IMR-90 (cell line): ENCODE measurements at regions not wholly inside any gene's neighbourhood (a gene's known extent, or its start where the extent isn't known, plus 50 kb on each side); places are given as distances from the start of the nearest gene placed in this dataset.
A peak's percentile ranks its signal among the peaks of the same experiment; 100 is the strongest.

ENCODE experiments used
- ATAC-seq: fragments of 200-7000 bp; cut with Tn5 transposase; 2 replicates; pipeline ENCODE4 v1.9.1; 2020; ENCODE audit warnings: low read depth, mild to moderate bottlenecking, moderate library complexity
- BruUV-seq: library from RNA; stranded (reverse); fragments of 400-500 nt; replicated peaks from 2 replicates; lab custom pipeline; 2021; lab: Mats Ljungman, UMichigan
- CTCF ChIA-PET: fragments of 300-600 bp; formaldehyde crosslinking; extraction: SDS; loops from one replicate; lab custom pipeline; 2021; ENCODE audit warnings: antibody characterized with exemption; lab: Yijun Ruan, JAX
- POLR2A ChIA-PET: fragments of 300-600 bp; sonication (Branson Sonifier 250); formaldehyde crosslinking; loops from one replicate; lab custom pipeline; 2022; ENCODE audit warnings: antibody characterized with exemption; ENCODE audit not compliant: unreplicated experiment; lab: Charles Lee
- DNase-seq: peaks from one replicate; pipeline ENCODE4 v3.0.0; 2013
- H2AFZ ChIP-seq: replicated peaks from 2 replicates; pipeline ENCODE3; 2013; ENCODE audit warnings: low read length, mild to moderate bottlenecking; ENCODE audit not compliant: poor library complexity
- H2AK5ac ChIP-seq: 2 replicates; pipeline ENCODE4 v1.6.1; 2013; ENCODE audit warnings: low read depth, low read length, inconsistent platforms
- H2AK9ac ChIP-seq: replicated peaks from 2 replicates; pipeline ENCODE3; 2013; ENCODE audit warnings: mild to moderate bottlenecking, low read depth, low read length, moderate library complexity; ENCODE audit not compliant: poor library complexity
- H2BK120ac ChIP-seq: 2 replicates; pipeline ENCODE4 v1.6.1; 2013; ENCODE audit warnings: low read depth, low read length, inconsistent platforms
- H2BK15ac ChIP-seq: 3 replicates; pipeline ENCODE4 v1.6.1; 2013; ENCODE audit warnings: low read depth, low read length, inconsistent platforms
- H2BK20ac ChIP-seq: 2 replicates; pipeline ENCODE4 v1.6.1; 2013; ENCODE audit warnings: low read depth, mild to moderate bottlenecking, inconsistent platforms, low read length, moderate library complexity
- H2BK5ac ChIP-seq: 2 replicates; pipeline ENCODE4 v1.6.1; 2013; ENCODE audit warnings: mild to moderate bottlenecking, low read depth, low read length, inconsistent platforms; ENCODE audit not compliant: poor library complexity, severe bottlenecking
- H3K14ac ChIP-seq: replicated peaks from 2 replicates; pipeline ENCODE4 v1.6.1; 2013; ENCODE audit warnings: low read depth, low read length, inconsistent platforms
- H3K18ac ChIP-seq: 2 replicates; pipeline ENCODE4 v1.6.1; 2013; ENCODE audit warnings: low read depth, low read length, control low read depth
- H3K23ac ChIP-seq: 2 replicates; pipeline ENCODE4 v1.6.1; 2013; ENCODE audit warnings: low read depth, low read length, inconsistent platforms
- H3K27ac ChIP-seq: 2 replicates; pipeline ENCODE4 v1.5.1; 2013; ENCODE audit warnings: mild to moderate bottlenecking, control low read depth, low read length; ENCODE audit not compliant: insufficient read depth
- H3K27me3 ChIP-seq: 2 replicates; pipeline ENCODE4 v1.6.1; 2013; ENCODE audit warnings: low read length; ENCODE audit not compliant: control insufficient read depth, insufficient read depth
- H3K36me3 ChIP-seq: 2 replicates; pipeline ENCODE4 v1.6.1; 2013; ENCODE audit warnings: low read length, mixed read lengths; ENCODE audit not compliant: control insufficient read depth, insufficient read depth
- H3K4ac ChIP-seq: 2 replicates; pipeline ENCODE4 v1.6.1; 2013; ENCODE audit warnings: low read depth, low read length, inconsistent platforms
- H3K4me1 ChIP-seq: 2 replicates; pipeline ENCODE4 v1.6.1; 2013; ENCODE audit warnings: low read length, mixed read lengths; ENCODE audit not compliant: control insufficient read depth, insufficient read depth
- H3K4me2 ChIP-seq: 2 replicates; pipeline ENCODE4 v1.6.1; 2013; ENCODE audit warnings: low read depth, mild to moderate bottlenecking, control low read depth, low read length, moderate library complexity
- H3K4me3 ChIP-seq: 2 replicates; pipeline ENCODE4 v1.5.1; 2013; ENCODE audit warnings: low read depth, mild to moderate bottlenecking, control low read depth, low read length, moderate library complexity; ENCODE audit not compliant: insufficient read depth
- H3K56ac ChIP-seq: 2 replicates; pipeline ENCODE4 v1.6.1; 2013; ENCODE audit warnings: low read length, inconsistent platforms; ENCODE audit not compliant: insufficient read depth; ENCODE audit errors: extremely low read depth
- H3K79me1 ChIP-seq, 2 experiments: 2 replicates each; pipeline ENCODE4 v1.6.1; 2013; ENCODE audit warnings: low read length in 2 of 2, inconsistent platforms in 1 of 2, low read depth in 1 of 2
- H3K9ac ChIP-seq: 2 replicates; pipeline ENCODE4 v1.6.1; 2013; ENCODE audit warnings: low read depth, low read length, control low read depth
- H3K9me1 ChIP-seq: 2 replicates; pipeline ENCODE4 v1.6.1; 2013; ENCODE audit warnings: low read length, inconsistent platforms; ENCODE audit not compliant: insufficient read depth
- H3K9me3 ChIP-seq: 2 replicates; pipeline ENCODE4 v1.6.1; 2013; ENCODE audit warnings: low read length; ENCODE audit not compliant: control insufficient read depth, insufficient read depth
- H4K20me1 ChIP-seq: 2 replicates; pipeline ENCODE4 v1.6.1; 2013; ENCODE audit warnings: low read length, inconsistent platforms; ENCODE audit not compliant: insufficient read depth
- H4K5ac ChIP-seq: 2 replicates; pipeline ENCODE4 v1.6.1; 2013; ENCODE audit warnings: mild to moderate bottlenecking, low read depth, low read length, control low read depth
- H4K8ac ChIP-seq, 2 experiments: 2 replicates each; pipeline ENCODE4 v1.6.1; 2013; ENCODE audit warnings: low read depth in 2 of 2, low read length in 2 of 2, control low read depth in 1 of 2, inconsistent platforms in 1 of 2
- H4K91ac ChIP-seq: 2 replicates; pipeline ENCODE4 v1.6.1; 2013; ENCODE audit warnings: low read depth, low read length, inconsistent platforms; ENCODE audit not compliant: insufficient read depth
- BHLHE40 ChIP-seq: fragments of 150-350 bp; IDR thresholded peaks from 2 replicates; pipeline ENCODE4 v1.6.1; 2016; ENCODE audit warnings: mild to moderate bottlenecking, low read depth, low read length
- CHD1 ChIP-seq: IDR thresholded peaks from 2 replicates; pipeline ENCODE4 v1.6.1; 2012; ENCODE audit warnings: low read depth, low read length, improper control_type of control experiment
- RCOR1 ChIP-seq: IDR thresholded peaks from 2 replicates; pipeline ENCODE4 v1.6.1; 2012; ENCODE audit warnings: mild to moderate bottlenecking, low read length, improper control_type of control experiment; ENCODE audit not compliant: insufficient replicate concordance
- WGBS, 2 experiments: methylation state at CpG; one replicate each; pipeline versions ENCODE4 v1.1.5 to v1.1.7; 2013; ENCODE audit warnings: missing lambda C conversion rate in 2 of 2; ENCODE audit not compliant: insufficient read length in 1 of 2; ENCODE audit errors: extremely low coverage in 2 of 2; 5-methylcytosine and 5-hydroxymethylcytosine counted together
- dilution Hi-C: fragments of 300-500 bp; cut with HindIII; formaldehyde crosslinking; loops from one replicate; pipeline ENCODE4 v1.14.3; 2018; ENCODE audit warnings: low sequenced_read_pairs; ENCODE audit not compliant: unreplicated experiment
- in situ Hi-C: fragments of 300-500 bp; cut with MboI; formaldehyde crosslinking; loops from 3 replicates; pipeline ENCODE4 v1.14.3; 2019; ENCODE audit warnings: low sequenced_read_pairs, inconsistent platforms, mixed read lengths
- intact Hi-C: fragments of 100-400 bp; cut with micrococcal nuclease; formaldehyde crosslinking; loops from 2 replicates; pipeline ENCODE4 v1.10.0; 2022

GRCh38 chr1:55329091-55329490, 113.9 kb upstream of the USP24 start:
- ATAC-seq (no peak), DNase-seq (peak; percentile 18)
- Histone ChIP-seq H3K36me3 (no peaks in the 10 kb centered on the region), H2BK20ac (0 out of 2 replicates have a peak overlapping the region, but pooled peaks have one; percentile 20), H3K9me1 (peaks cover 11% of the 10 kb centered on the region), H4K20me1 (no peaks in the 10 kb centered on the region), H3K79me1 (no peaks in the 10 kb centered on the region), H3K14ac (no peak overlapping the region), H2AK9ac (no peak overlapping the region), H3K4me1 (peaks cover 7% of the 10 kb centered on the region; the same call in 1 of the 2 replicates), H3K4ac (peak overlapping the region; percentile 59), H3K27ac (no peak overlapping the region), H3K27me3 (no peaks in the 10 kb centered on the region), H3K9me3 (no peaks in the 10 kb centered on the region), H3K4me2 (no peak overlapping the region), H4K91ac (no peak overlapping the region), H3K9ac (no peak overlapping the region), H3K18ac (no peak overlapping the region; the same call in 1 of the 2 replicates), H4K8ac (peak overlapping the region in 1 of 2 experiments; percentile 29; a peak in 2 of 4 replicates), H2BK120ac (0 out of 2 replicates have a peak overlapping the region, but pooled peaks have one; percentile 8), H2AK5ac (peak overlapping the region; percentile 21; the same call in 1 of the 2 replicates), H3K56ac (no peak overlapping the region), H4K5ac (no peak overlapping the region), H3K4me3 (no peak overlapping the region), H2BK5ac (no peak overlapping the region), H3K23ac (no peak overlapping the region), H2AFZ (peak overlapping the region; percentile 9), H2BK15ac (peak overlapping the region; percentile 54; the same call in 1 of the 3 replicates)
- 27% methylated on average over 2 of the region's 5 CpGs; no CpG with 5 or more reads in 1 of the 2 experiments for WGBS, 2 experiments
- dilution Hi-C loops (no loop called here), in situ Hi-C loops (no loop called here), intact Hi-C loops (no loop called here)
- TF ChIP-seq RCOR1: no peak
- no peak for TF ChIP-seq BHLHE40
- no peak for TF ChIP-seq CHD1
- ChIA-PET CTCF (no interaction called here), POLR2A (no interaction called here)
- no TSS peak for BruUV-seq
